IMR-90 (cell line): ENCODE measurements at regions not wholly inside any gene's neighbourhood (a gene's known extent, or its start where the extent isn't known, plus 50 kb on each side); places are given as distances from the start of the nearest gene placed in this dataset.
"Not testable (repeated sequence)": the region's sequence is repeated elsewhere in the genome, so short reads cannot be mapped to it uniquely, and the experiment has no call there.

Experiments
- ATAC-seq: fragments of 200-7000 bp; cut with Tn5 transposase; 2 replicates; pipeline ENCODE4 v1.9.1; 2020; ENCODE audit warnings: low read depth, mild to moderate bottlenecking, moderate library complexity
- BruUV-seq: library from RNA; stranded (reverse); fragments of 400-500 nt; replicated peaks from 2 replicates; lab custom pipeline; 2021; lab: Mats Ljungman, UMichigan
- CTCF ChIA-PET: fragments of 300-600 bp; formaldehyde crosslinking; extraction: SDS; loops from one replicate; lab custom pipeline; 2021; ENCODE audit warnings: antibody characterized with exemption; lab: Yijun Ruan, JAX
- POLR2A ChIA-PET: fragments of 300-600 bp; sonication (Branson Sonifier 250); formaldehyde crosslinking; loops from one replicate; lab custom pipeline; 2022; ENCODE audit warnings: antibody characterized with exemption; ENCODE audit not compliant: unreplicated experiment; lab: Charles Lee
- DNase-seq: peaks from one replicate; pipeline ENCODE4 v3.0.0; 2013
- H2AFZ ChIP-seq: replicated peaks from 2 replicates; pipeline ENCODE3; 2013; ENCODE audit warnings: low read length, mild to moderate bottlenecking; ENCODE audit not compliant: poor library complexity
- H2AK5ac ChIP-seq: 2 replicates; pipeline ENCODE4 v1.6.1; 2013; ENCODE audit warnings: low read depth, low read length, inconsistent platforms
- H2AK9ac ChIP-seq: replicated peaks from 2 replicates; pipeline ENCODE3; 2013; ENCODE audit warnings: mild to moderate bottlenecking, low read depth, low read length, moderate library complexity; ENCODE audit not compliant: poor library complexity
- H2BK120ac ChIP-seq: 2 replicates; pipeline ENCODE4 v1.6.1; 2013; ENCODE audit warnings: low read depth, low read length, inconsistent platforms
- H2BK15ac ChIP-seq: 3 replicates; pipeline ENCODE4 v1.6.1; 2013; ENCODE audit warnings: low read depth, low read length, inconsistent platforms
- H2BK20ac ChIP-seq: 2 replicates; pipeline ENCODE4 v1.6.1; 2013; ENCODE audit warnings: low read depth, mild to moderate bottlenecking, inconsistent platforms, low read length, moderate library complexity
- H2BK5ac ChIP-seq: 2 replicates; pipeline ENCODE4 v1.6.1; 2013; ENCODE audit warnings: mild to moderate bottlenecking, low read depth, low read length, inconsistent platforms; ENCODE audit not compliant: poor library complexity, severe bottlenecking
- H3K14ac ChIP-seq: replicated peaks from 2 replicates; pipeline ENCODE4 v1.6.1; 2013; ENCODE audit warnings: low read depth, low read length, inconsistent platforms
- H3K18ac ChIP-seq: 2 replicates; pipeline ENCODE4 v1.6.1; 2013; ENCODE audit warnings: low read depth, low read length, control low read depth
- H3K23ac ChIP-seq: 2 replicates; pipeline ENCODE4 v1.6.1; 2013; ENCODE audit warnings: low read depth, low read length, inconsistent platforms
- H3K27ac ChIP-seq: 2 replicates; pipeline ENCODE4 v1.5.1; 2013; ENCODE audit warnings: mild to moderate bottlenecking, control low read depth, low read length; ENCODE audit not compliant: insufficient read depth
- H3K27me3 ChIP-seq: 2 replicates; pipeline ENCODE4 v1.6.1; 2013; ENCODE audit warnings: low read length; ENCODE audit not compliant: control insufficient read depth, insufficient read depth
- H3K36me3 ChIP-seq: 2 replicates; pipeline ENCODE4 v1.6.1; 2013; ENCODE audit warnings: low read length, mixed read lengths; ENCODE audit not compliant: control insufficient read depth, insufficient read depth
- H3K4ac ChIP-seq: 2 replicates; pipeline ENCODE4 v1.6.1; 2013; ENCODE audit warnings: low read depth, low read length, inconsistent platforms
- H3K4me1 ChIP-seq: 2 replicates; pipeline ENCODE4 v1.6.1; 2013; ENCODE audit warnings: low read length, mixed read lengths; ENCODE audit not compliant: control insufficient read depth, insufficient read depth
- H3K4me2 ChIP-seq: 2 replicates; pipeline ENCODE4 v1.6.1; 2013; ENCODE audit warnings: low read depth, mild to moderate bottlenecking, control low read depth, low read length, moderate library complexity
- H3K4me3 ChIP-seq: 2 replicates; pipeline ENCODE4 v1.5.1; 2013; ENCODE audit warnings: low read depth, mild to moderate bottlenecking, control low read depth, low read length, moderate library complexity; ENCODE audit not compliant: insufficient read depth
- H3K56ac ChIP-seq: 2 replicates; pipeline ENCODE4 v1.6.1; 2013; ENCODE audit warnings: low read length, inconsistent platforms; ENCODE audit not compliant: insufficient read depth; ENCODE audit errors: extremely low read depth
- H3K79me1 ChIP-seq, 2 experiments: 2 replicates each; pipeline ENCODE4 v1.6.1; 2013; ENCODE audit warnings: low read length in 2 of 2, inconsistent platforms in 1 of 2, low read depth in 1 of 2
- H3K9ac ChIP-seq: 2 replicates; pipeline ENCODE4 v1.6.1; 2013; ENCODE audit warnings: low read depth, low read length, control low read depth
- H3K9me1 ChIP-seq: 2 replicates; pipeline ENCODE4 v1.6.1; 2013; ENCODE audit warnings: low read length, inconsistent platforms; ENCODE audit not compliant: insufficient read depth
- H3K9me3 ChIP-seq: 2 replicates; pipeline ENCODE4 v1.6.1; 2013; ENCODE audit warnings: low read length; ENCODE audit not compliant: control insufficient read depth, insufficient read depth
- H4K20me1 ChIP-seq: 2 replicates; pipeline ENCODE4 v1.6.1; 2013; ENCODE audit warnings: low read length, inconsistent platforms; ENCODE audit not compliant: insufficient read depth
- H4K5ac ChIP-seq: 2 replicates; pipeline ENCODE4 v1.6.1; 2013; ENCODE audit warnings: mild to moderate bottlenecking, low read depth, low read length, control low read depth
- H4K8ac ChIP-seq, 2 experiments: 2 replicates each; pipeline ENCODE4 v1.6.1; 2013; ENCODE audit warnings: low read depth in 2 of 2, low read length in 2 of 2, control low read depth in 1 of 2, inconsistent platforms in 1 of 2
- H4K91ac ChIP-seq: 2 replicates; pipeline ENCODE4 v1.6.1; 2013; ENCODE audit warnings: low read depth, low read length, inconsistent platforms; ENCODE audit not compliant: insufficient read depth
- WGBS, 2 experiments: methylation state at CpG; one replicate each; pipeline versions ENCODE4 v1.1.5 to v1.1.7; 2013; ENCODE audit warnings: missing lambda C conversion rate in 2 of 2; ENCODE audit not compliant: insufficient read length in 1 of 2; ENCODE audit errors: extremely low coverage in 2 of 2; 5-methylcytosine and 5-hydroxymethylcytosine counted together
- dilution Hi-C: fragments of 300-500 bp; cut with HindIII; formaldehyde crosslinking; loops from one replicate; pipeline ENCODE4 v1.14.3; 2018; ENCODE audit warnings: low sequenced_read_pairs; ENCODE audit not compliant: unreplicated experiment
- in situ Hi-C: fragments of 300-500 bp; cut with MboI; formaldehyde crosslinking; loops from 3 replicates; pipeline ENCODE4 v1.14.3; 2019; ENCODE audit warnings: low sequenced_read_pairs, inconsistent platforms, mixed read lengths
- intact Hi-C: fragments of 100-400 bp; cut with micrococcal nuclease; formaldehyde crosslinking; loops from 2 replicates; pipeline ENCODE4 v1.10.0; 2022

- in situ Hi-C loops, H3K23ac ChIP-seq, H2AK9ac ChIP-seq, H3K9me3 ChIP-seq, H4K91ac ChIP-seq, H2BK15ac ChIP-seq, H3K4me3 ChIP-seq, H3K9ac ChIP-seq, H3K4me2 ChIP-seq, intact Hi-C loops, DNase-seq, H3K27ac ChIP-seq, H3K9me1 ChIP-seq, CTCF ChIA-PET, H2AFZ ChIP-seq, H4K20me1 ChIP-seq, POLR2A ChIA-PET, H3K27me3 ChIP-seq, dilution Hi-C loops, H3K56ac ChIP-seq, BruUV-seq, H4K5ac ChIP-seq, H2AK5ac ChIP-seq, H3K4me1 ChIP-seq, H3K14ac ChIP-seq, H2BK20ac ChIP-seq, H3K4ac ChIP-seq, H3K79me1 ChIP-seq, H2BK120ac ChIP-seq, H3K36me3 ChIP-seq, H4K8ac ChIP-seq, ATAC-seq: not testable (repeated sequence)
- WGBS, 2 experiments = no CpG with 5 or more reads among the region's 5 CpGs
- H2BK5ac ChIP-seq = peak overlapping the region; percentile 0
- H3K18ac ChIP-seq = peak overlapping the region; percentile 19; the same call in 1 of the 2 replicates
These were observed 75.8 kb upstream of the PARP8 start for GRCh38 chr5:50590444-50591189.

- H3K9me3 ChIP-seq, H3K56ac ChIP-seq, H3K36me3 ChIP-seq, POLR2A ChIA-PET, H4K20me1 ChIP-seq, in situ Hi-C loops, H3K14ac ChIP-seq, ATAC-seq, BruUV-seq, H3K23ac ChIP-seq, H3K9ac ChIP-seq, H3K4me3 ChIP-seq, H3K18ac ChIP-seq, dilution Hi-C loops, H3K4me1 ChIP-seq, H2AK9ac ChIP-seq, H3K79me1 ChIP-seq, H3K4ac ChIP-seq, H3K4me2 ChIP-seq, CTCF ChIA-PET, H3K27me3 ChIP-seq, H2AK5ac ChIP-seq, H4K91ac ChIP-seq, DNase-seq, H2BK20ac ChIP-seq, H4K8ac ChIP-seq, H2AFZ ChIP-seq, H3K9me1 ChIP-seq, H3K27ac ChIP-seq, H2BK15ac ChIP-seq, H4K5ac ChIP-seq, intact Hi-C loops: not testable (repeated sequence)
- Histone ChIP-seq H2BK120ac (peak overlapping the region; percentile 32; the same call in 1 of the 2 replicates), H2BK5ac (peak overlapping the region; percentile 45)
- no CpG with 5 or more reads among the region's 1 CpG for WGBS, 2 experiments
These were observed 75.1 kb upstream of the PARP8 start for GRCh38 chr5:50591338-50591737.
